Neural crest cell (in vitro differentiated cells): ENCODE measurements at regions not wholly inside any gene's neighbourhood (a gene's known extent, or its start where the extent isn't known, plus 50 kb on each side); places are given as distances from the start of the nearest gene placed in this dataset.

Experiments used
- DNase-seq: peaks from one replicate; pipeline ENCODE4 v3.0.0; 2021; ENCODE audit warnings: low read depth, mixed read lengths, low spot score
- H3K27ac Mint-ChIP-seq: one replicate; pipeline ENCODE4 v1.8.0; 2021; ENCODE audit warnings: mild to moderate bottlenecking, mixed read lengths; ENCODE audit not compliant: unreplicated experiment
- H3K27me3 Mint-ChIP-seq: 2 replicates; pipeline ENCODE4 v1.8.0; 2021; ENCODE audit warnings: low read depth, mild to moderate bottlenecking, mixed read lengths
- H3K36me3 Mint-ChIP-seq: 2 replicates; pipeline ENCODE4 v1.8.0; 2021; ENCODE audit warnings: low read depth, mild to moderate bottlenecking, mixed read lengths
- H3K4me1 Mint-ChIP-seq: 2 replicates; pipeline ENCODE4 v1.8.0; 2021; ENCODE audit warnings: mixed read lengths
- H3K4me3 Mint-ChIP-seq: one replicate; pipeline ENCODE4 v1.8.0; 2021; ENCODE audit warnings: mild to moderate bottlenecking, mixed read lengths
- H3K9me3 Mint-ChIP-seq: 2 replicates; pipeline ENCODE4 v1.8.0; 2021; ENCODE audit warnings: mixed read lengths
- CTCF ChIP-seq: fragments of 200-600 bp; sonication (generic); conservative IDR thresholded peaks from 2 replicates; pipeline ENCODE4 v1.5.0; 2021; ENCODE audit warnings: antibody characterized with exemption, mild to moderate bottlenecking

GRCh38 chr4:83213640-83214039 is 71.0 kb downstream of the COQ2 start:
- TF ChIP-seq CTCF = no peak
- Mint-ChIP-seq H3K27me3 (no peaks in the 10 kb centered on the region), H3K36me3 (no peaks in the 10 kb centered on the region), H3K27ac (no peak overlapping the region), H3K4me1 (no peaks in the 10 kb centered on the region), H3K9me3 (peaks cover 2% of the 10 kb centered on the region), H3K4me3 (no peak overlapping the region)
- no peak for DNase-seq

- no peak overlapping the region for H3K4me3 Mint-ChIP-seq
- no peak overlapping the region for H3K27ac Mint-ChIP-seq
- no peak for DNase-seq
- H3K36me3 Mint-ChIP-seq = no peaks in the 10 kb centered on the region
- TF ChIP-seq CTCF = no peak
- no peaks in the 10 kb centered on the region for H3K4me1 Mint-ChIP-seq
- no peaks in the 10 kb centered on the region for H3K27me3 Mint-ChIP-seq
- peaks cover 6% of the 10 kb centered on the region for H3K9me3 Mint-ChIP-seq
These were observed 72.4 kb downstream of the COQ2 start for GRCh38 chr4:83212041-83212851.

GRCh38 chr4:83209419-83209818 is 75.2 kb downstream of the COQ2 start:
- TF ChIP-seq CTCF = no peak
- H3K27me3 Mint-ChIP-seq = no peaks in the 10 kb centered on the region
- DNase-seq = no peak
- no peak overlapping the region for H3K27ac Mint-ChIP-seq
- no peaks in the 10 kb centered on the region for H3K4me1 Mint-ChIP-seq
- no peaks in the 10 kb centered on the region for H3K36me3 Mint-ChIP-seq
- H3K9me3 Mint-ChIP-seq = peaks cover 6% of the 10 kb centered on the region
- no peak overlapping the region for H3K4me3 Mint-ChIP-seq

GRCh38 chr4:83208371-83209365 is 75.9 kb downstream of the COQ2 start:
- H3K27me3 Mint-ChIP-seq = no peaks in the 10 kb centered on the region
- H3K27ac Mint-ChIP-seq = no peak overlapping the region
- H3K4me3 Mint-ChIP-seq = no peak overlapping the region
- TF ChIP-seq CTCF = no peak
- H3K4me1 Mint-ChIP-seq = no peaks in the 10 kb centered on the region
- H3K9me3 Mint-ChIP-seq = peaks cover 6% of the 10 kb centered on the region
- no peaks in the 10 kb centered on the region for H3K36me3 Mint-ChIP-seq
- DNase-seq = no peak

- Mint-ChIP-seq H3K9me3 (peaks cover 6% of the 10 kb centered on the region), H3K27me3 (no peaks in the 10 kb centered on the region), H3K27ac (no peak overlapping the region), H3K36me3 (no peaks in the 10 kb centered on the region), H3K4me1 (no peaks in the 10 kb centered on the region), H3K4me3 (no peak overlapping the region)
- TF ChIP-seq CTCF = no peak
- DNase-seq = no peak
These were observed 77.0 kb downstream of the COQ2 start for GRCh38 chr4:83207497-83208101.
